HPDE6-E6E7 (cell line): ENCODE measurements at regions not wholly inside any gene's neighbourhood (a gene's known extent, or its start where the extent isn't known, plus 50 kb on each side); places are given as distances from the start of the nearest gene placed in this dataset.

Experiments used
- DNase-seq: peaks from one replicate; pipeline ENCODE4 v3.0.0; 2011; ENCODE audit warnings: missing footprints; ENCODE audit errors: extremely low spot score

DNA sequence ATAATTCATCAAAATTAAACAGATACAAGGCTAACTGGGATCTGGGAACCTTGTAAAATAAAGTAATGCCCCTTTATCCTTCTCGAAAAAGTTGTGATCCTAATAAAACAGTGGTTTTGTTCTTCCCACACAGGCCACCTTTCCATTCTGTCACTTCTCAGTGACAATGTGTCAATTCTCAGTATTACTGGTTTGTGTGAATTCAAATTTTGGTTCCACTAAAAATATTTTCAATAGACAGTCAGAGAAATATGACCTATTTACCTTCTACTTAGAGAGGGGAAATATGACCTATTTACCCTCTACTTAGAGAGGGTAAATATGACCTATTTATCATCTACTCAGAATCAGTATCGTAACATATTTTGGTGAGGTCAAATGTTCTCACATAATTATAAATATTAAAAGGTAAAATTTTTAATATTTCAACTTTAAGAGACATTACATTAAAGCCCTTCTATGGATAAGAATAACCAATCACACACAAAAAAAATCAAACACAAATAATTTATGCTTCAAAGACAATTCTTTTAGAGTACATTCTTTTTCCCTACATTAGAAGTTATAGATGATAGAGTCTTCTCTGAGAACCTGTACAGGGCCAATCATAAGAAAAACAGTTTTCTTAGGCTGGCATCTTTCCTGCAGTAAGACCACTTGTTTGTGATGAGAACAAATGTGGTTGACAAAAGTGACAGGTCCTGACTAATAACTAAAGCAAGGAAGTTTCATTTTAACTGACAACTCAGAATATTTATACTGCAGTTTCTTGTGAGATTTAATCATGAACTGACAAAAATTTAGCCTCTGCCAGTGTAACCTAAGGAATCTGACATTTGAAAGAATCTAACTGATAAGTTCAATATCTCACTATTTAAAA is 323.3 kb downstream of the DIPK2A start:
- no peak for DNase-seq

DNA sequence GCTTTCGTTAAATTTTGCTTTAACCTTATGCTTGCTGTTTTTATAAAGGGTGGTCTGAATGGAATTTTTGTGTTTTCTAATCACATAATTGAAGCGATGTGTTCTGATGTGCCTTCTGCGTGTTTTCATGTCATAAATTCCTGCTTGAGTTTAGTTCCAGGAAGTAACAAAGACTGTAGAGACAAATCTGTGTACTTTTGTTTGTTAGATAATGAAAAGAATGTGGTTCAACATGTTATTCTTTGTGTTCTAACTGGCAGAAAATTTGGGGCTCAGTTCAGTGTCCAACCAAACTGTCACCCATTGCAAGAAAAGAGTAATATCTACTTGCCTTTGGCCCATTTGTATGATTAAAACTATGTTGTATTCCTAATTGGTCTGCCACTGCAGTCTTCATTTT is 324.0 kb downstream of the DIPK2A start:
- DNase-seq = no peak

DNA sequence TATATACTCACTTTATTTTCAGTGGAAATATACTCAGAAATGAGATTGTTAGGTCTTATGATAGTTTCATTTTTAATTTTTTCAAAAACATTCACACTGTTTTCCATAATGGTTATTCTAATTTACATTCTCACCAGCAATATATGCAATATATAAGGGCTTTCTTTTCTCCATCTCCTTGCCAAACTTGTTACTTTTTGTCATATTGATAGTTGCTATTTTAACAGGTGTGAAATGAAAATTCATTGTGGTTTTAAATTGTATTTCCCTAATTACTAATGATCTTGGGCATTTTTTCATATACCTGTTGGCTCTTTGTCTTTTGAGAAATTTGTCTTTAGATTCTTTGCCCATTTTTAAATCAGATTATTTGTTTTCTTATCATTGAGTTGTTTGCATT is 325.2 kb downstream of the DIPK2A start:
- no peak for DNase-seq

DNA sequence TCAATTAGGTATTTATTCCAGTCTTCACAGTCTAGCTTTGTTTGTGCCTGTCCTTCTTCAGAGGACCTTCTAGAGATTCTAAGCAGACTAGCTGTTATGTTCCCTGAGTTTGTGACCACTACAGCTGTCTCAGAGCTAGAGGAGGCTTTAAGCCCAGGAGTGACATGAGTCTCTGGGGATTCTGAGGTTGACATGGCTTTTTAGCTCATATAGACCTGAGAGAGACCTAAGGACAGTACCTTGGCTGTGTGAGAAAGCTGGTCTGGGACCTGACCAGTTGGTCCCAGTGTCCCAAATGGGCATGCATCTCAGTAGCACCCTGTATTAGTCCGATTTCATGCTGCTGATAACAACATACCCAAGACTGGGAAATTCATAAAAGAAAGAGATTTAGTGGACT is 330.2 kb downstream of the DIPK2A start:
- no peak for DNase-seq

DNA sequence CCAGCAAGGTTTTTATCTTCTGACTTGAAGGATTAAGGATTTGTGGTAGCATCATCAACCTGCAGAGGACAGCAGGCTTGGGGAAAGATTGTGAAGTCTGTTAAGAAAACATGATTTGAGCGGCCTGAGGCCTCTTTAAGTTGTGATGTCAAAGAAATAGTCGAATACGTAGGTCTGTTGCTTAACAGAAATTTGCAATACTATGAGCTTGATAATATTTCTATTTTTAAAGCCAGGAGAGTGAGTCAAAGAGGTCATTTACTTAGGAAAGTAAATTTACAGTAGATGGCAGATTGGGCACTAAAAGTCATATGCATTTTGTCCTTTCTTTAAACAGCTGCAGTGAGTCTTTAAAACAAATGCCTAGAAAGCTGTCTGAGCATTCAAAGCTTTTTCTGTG is 336.3 kb downstream of the DIPK2A start:
- DNase-seq = no peak

DNA sequence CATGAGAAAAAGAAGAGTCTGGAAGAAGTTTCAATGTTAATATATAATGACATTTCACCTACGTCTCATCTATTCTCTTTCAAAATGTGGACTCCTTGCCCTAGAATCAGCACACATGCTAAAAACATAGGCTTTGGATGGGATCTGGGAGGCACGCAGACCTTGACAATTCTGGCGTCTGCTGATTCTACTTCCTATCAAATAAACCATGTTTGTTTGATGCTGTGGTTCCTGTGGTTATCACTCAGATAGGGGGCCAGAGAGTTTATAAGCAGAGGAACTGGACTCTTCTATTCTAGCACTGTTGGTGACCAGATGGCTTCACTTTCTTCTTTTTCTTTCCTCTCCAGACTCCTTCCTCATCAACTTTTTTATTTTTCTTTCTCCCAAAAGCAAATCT is 336.8 kb downstream of the DIPK2A start:
- DNase-seq = no peak

DNA sequence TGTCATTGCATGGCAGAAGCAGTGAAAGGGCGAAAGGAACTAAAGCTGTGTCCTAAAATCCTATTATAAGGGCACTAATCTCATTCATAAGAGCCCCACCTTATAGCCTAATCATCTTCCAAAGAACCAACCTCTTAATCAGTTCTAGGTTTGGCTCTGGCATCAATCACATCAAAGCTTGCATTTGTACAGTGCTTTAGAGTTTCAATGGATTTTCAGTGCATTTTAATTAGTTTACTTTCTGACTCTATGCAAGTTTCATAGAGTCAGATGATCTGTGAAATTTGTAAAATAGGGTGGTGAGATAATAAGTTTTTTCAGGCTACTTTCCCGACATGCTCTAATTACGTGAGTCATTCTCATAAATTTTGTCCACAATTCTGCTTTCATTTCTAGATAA is 341.1 kb downstream of the DIPK2A start:
- no peak for DNase-seq

DNA sequence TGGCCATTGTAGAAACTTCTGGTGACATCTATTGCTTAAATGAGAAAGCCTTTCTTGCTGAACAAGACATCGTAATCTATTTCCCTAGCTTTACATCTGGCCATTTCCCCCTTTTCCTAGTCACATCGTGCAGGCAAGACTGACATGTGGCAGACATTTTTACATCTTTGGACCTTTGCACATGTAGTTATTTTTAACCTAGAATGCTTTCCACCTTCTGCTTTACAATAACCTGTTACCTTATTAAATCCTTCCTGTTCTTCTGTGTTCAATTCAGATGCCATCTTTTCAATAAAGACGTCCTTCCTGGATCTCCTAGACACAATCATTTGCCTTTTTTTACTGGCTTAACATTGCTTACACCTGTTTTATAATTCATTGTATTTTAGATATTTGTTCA is 343.3 kb downstream of the DIPK2A start:
- DNase-seq = no peak

DNA sequence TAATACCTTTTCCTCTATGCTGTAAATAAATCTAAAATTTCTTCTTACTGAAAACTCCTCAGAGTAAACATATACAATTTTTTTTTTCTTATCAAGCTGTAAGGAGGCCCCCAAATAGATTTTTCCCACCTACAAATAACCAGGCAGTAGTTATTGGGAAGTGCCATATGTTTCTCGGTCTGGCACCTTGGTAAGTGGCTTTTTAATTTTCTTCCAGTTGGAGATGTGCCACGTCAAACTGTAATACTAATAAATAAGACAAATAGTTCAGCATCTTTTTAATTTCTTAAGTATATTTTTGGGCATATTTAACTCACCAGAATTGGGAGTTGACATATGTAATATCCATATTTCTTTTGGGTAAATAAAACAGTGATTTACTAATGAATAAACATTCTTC is 346.3 kb downstream of the DIPK2A start:
- DNase-seq = no peak

DNA sequence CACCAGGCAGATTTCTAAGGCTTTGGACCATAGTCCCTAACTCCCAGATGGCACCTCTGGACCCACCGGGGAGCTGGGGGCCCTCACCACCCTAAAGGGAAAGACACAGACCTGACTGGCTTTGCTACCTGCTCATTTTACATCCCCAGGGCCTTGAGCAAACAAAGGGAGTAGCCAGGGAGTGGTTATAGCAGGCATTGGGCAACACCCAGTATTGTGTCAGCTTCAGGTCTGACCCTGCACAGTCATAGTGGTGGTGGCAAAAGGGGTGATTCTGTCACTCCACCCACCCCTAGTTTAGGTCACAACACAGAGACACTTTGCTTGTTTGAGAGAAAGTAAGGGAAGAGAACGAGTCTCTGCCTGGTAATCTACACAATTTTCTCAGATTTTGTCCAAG is 352.5 kb downstream of the DIPK2A start:
- DNase-seq = peak; percentile 13

DNA sequence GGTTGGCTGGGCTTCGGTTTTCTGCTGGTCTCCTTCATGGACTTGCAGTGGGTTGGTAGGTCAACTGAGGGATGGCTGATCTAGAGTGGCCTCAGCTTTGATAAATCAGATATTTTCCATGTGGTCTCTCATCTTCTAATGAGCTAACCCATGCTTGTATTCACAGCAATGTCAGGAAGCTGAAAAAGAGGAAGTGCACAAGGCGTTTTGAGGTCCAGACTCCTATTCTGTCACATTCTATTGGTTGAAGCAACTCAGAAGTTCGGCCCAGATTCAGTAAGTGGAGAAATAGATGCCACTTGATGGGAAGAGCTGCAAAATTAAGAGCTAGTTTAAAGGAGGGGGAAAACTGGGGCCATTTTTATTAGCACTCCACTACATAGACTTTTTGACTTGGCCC is 361.2 kb downstream of the DIPK2A start:
- no peak for DNase-seq

DNA sequence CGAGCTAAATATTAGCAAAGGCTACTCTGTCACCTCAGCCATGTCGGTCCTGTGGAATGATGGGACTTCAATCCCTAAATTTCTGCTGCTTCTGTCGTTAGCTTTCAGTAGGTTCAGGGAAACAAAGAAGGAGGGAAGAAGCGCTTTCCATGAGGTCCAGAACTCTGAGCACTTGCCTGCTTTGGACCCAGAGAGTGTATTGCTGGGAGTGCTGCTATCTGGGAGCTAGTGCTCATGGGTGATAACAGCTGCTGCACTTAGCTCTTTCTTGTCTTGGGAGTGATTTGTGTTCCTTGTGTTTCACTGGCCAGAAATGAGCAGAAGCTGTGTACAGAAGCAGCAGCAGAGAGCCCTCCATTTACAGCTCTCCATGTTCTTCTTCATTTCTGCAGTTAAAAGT is 369.8 kb downstream of the DIPK2A start:
- no peak for DNase-seq

DNA sequence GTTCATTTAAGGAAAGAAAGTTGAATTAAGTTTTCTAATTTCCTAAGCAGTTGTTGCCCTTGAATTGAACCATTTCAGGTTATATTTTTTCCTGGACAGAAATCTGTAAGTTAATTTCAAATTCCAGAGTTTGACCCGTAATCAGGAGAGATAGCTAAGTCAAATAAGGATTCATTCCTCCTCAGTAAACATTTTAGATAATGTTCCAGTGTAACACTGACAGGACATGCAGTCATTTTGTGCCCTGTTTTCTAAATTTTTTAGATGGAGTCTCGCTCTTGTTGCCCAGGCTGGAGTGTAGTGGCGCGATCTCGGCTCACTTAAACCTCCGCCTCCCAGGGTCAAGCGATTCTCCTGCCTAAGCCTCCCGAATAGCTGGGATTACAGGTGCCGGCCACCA is 371.7 kb downstream of the DIPK2A start:
- no peak for DNase-seq

DNA sequence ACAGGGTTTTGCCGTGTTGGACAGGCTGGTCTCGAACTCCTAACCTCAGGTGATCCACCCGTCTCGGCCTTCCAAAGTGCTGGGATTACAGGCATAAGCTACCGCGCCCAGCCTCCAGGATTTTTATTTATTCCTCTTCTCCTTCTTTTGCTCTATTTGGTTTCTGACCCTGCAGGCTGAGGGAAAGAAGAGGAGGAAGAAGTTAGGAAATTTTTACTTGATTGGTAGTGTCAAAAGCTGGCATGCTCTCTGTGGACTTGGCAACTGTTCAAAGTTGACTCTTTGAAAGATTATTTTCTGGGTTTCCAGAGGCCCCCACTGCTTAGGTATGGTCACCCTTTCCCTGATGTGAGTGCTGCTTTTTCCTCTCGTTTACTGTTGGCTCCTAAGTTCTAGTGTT is 372.2 kb downstream of the DIPK2A start:
- DNase-seq = no peak

DNA sequence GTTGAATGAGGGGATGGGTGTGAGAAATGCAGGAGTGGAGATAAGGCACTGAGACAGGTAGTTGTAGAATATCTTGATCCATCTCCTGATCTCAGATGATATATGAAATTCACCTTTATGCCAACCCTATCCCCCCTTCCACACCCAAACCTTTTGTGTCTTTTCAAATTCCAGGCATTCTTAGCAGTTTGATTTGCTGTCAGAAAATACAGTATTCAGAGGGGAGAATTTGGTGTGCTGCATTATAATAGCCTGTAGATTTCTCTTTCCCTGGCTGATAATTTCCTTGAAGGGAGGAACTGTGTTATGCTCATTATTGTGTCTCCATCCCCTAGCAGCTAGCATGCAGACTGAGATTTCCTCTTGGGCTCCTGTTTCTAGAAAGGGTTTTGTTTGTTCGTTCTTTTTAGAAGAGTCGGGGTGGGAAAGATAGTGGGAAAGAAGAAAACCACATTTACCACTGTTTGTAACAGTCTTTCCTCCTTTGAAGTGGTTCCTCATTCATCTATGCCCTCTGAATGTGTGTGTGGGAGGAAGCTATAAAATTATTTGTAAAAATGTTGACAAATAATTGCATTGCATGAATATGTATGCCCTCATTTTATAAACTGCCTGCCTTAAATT is 373.4 kb downstream of the DIPK2A start:
- no peak for DNase-seq

DNA sequence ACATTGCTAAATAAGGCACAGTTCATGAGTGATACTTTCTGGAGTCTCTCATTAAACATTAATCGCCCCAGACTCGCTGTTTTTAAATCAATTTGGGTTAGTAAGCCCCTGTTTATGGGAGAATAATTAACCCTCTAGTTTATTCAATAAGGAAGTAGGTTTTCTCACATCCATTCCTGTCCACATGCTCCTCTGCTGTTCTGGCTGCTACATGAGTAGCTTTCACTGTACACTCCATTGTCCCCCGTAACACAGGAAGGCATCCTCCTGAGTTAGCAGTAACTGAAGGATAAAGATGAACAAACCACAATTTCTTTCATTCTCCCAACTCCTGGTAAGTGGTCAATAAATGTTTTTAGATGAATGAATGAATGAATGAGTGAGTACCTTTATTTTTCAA is 378.5 kb downstream of the DIPK2A start:
- DNase-seq = no peak

DNA sequence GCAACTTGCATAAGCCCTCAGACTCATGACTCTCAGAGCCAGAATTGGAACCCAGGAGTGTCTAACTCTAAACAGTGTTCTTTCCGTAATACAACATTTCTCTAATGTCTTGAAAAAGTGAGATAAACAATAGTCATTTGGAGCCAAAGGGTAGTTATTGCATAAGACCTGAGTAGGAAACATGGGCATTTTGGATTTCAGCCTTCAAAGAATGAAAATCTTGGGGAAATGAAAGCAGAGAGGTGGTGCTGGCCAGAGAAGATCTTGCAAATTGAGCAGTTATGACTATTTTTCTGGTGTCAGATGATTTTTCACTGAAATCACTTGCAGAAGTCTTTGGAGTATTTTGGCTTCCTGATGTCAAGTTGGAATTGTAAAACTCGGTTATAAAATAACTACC is 379.4 kb downstream of the DIPK2A start:
- no peak for DNase-seq

DNA sequence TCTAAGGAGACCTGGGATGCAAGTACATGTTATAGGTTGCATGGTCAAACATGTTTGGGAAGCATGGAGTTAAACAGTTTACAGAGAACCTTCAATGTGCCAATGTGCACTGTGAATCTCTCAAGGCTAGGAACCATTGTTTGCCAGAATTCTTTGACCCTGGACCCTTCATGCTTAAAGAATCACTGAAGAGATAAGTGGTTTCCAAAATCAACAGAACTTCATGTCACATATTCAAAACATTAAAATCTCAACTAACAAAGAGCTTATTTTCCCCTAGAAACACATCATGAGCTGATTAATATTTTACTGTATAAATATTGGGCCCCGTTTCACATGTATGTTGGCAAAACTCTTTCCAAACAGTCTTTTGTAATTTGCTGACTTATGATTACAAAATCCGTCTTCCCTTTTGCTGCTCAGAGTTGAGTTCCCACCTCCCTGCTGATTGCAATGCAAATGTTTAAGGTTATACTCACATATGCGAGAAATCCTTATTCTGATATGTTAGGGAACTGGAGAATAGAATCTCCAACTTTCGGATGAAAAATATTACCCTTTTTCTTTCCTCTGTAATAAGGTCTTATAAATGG is 380.2 kb downstream of the DIPK2A start:
- no peak for DNase-seq

DNA sequence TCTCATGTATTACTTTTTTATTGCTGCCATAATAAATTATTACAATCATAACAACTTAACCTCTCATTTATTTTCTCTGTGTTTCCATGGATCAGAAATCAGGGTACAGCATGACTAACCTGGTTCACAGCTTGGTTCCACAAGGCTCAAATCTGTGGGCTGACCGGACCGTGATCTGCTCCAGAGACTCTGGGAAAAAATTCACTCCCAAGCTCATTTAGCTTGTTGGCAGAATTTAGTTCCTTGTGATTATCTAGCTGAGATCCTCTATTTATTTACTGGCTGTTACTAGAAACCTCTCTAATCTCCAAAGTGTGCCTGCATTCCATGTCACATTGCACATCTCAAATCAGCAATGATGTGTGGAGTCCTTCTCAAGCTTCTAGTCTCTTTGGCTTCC is 386.6 kb downstream of the DIPK2A start:
- DNase-seq = no peak

DNA sequence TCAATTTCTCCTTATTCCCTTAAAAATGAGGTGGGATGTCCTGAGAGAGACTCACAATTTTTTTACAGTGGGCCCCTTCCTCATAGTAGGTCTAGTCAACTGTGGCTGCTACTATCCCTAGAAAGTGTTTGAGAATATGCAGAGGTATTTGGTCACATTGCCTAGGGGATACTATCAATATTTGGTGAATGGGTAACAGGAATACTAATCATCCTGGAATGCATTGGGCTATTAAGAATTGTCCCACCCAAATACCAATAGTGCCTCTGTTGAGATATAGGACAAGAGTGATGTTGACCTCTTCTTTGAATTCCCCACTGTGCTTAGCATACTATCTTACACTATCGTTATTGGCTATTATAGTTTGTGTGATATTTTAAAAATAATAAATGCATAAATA is 389.4 kb downstream of the DIPK2A start:
- no peak for DNase-seq

DNA sequence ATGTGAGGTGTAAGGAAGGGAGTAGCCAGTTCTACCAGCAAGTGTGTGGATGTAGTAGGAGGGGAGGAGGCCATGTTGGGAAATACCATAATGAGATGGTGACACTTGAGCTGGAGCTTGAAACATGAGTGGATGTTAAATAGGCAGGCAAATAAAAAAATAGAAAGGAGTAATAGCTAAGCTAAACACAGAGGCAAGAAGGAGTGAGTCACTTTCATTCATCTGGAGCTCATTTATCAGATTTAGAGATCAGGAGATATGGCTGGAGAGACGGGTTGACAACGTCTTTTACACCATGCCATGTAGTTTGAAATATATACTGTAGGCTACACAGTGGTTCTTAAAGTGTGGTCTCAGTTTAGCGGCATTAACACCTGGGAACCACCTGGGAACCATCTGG is 390.5 kb downstream of the DIPK2A start:
- DNase-seq = no peak

DNA sequence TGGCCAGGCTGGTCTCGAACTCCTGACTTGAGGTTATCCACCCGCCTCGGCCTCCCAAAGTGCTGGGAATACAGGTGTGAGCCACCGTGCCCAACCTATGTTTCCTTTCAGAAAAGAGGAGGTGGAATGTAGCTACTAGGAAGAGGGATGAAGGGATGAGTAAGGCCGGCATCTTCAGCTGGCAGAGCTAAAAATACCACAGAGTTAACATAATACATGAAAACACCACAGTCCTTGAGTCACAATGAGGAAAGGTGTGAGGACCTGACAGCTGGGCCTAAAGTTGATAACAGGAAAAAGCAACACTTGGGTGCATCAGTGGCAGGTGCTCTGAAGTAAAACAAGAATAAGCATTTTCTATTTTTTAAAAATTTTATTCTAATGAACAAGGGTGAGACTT is 392.2 kb downstream of the DIPK2A start:
- no peak for DNase-seq

DNA sequence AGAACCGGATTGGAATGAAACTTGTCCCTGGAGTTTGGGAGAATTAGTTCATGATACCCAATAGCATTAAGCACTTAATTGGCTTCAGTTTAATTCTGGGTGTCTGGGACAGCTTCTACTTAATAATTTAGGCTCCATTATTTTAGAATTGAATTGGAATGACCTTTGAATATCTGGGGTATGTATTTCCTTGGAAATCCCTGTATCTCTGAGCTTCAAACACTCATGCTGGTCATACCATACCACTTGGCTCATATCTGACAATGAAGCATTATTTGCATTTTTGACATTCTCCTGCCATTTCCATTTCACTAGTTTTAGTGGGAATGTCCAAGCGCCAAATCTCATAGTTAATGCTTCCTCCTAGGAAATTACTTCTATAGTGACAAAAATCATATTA is 393.1 kb downstream of the DIPK2A start:
- DNase-seq = no peak
